AG09319 (cell line): ENCODE measurements at regions not wholly inside any gene's neighbourhood (a gene's known extent, or its start where the extent isn't known, plus 50 kb on each side); places are given as distances from the start of the nearest gene placed in this dataset.

Experiments
- DNase-seq: peaks from one replicate; pipeline ENCODE4 v3.0.0-alpha.2; 2010; ENCODE audit warnings: low read depth; ENCODE audit errors: extremely low read depth
- TF ChIP-seq, protein P1 (sequence below): IDR thresholded peaks from 2 replicates; pipeline ENCODE4 v1.5.1; 2011; ENCODE audit warnings: low read depth, mild to moderate bottlenecking, inconsistent platforms, low read length, moderate library complexity

DNA sequence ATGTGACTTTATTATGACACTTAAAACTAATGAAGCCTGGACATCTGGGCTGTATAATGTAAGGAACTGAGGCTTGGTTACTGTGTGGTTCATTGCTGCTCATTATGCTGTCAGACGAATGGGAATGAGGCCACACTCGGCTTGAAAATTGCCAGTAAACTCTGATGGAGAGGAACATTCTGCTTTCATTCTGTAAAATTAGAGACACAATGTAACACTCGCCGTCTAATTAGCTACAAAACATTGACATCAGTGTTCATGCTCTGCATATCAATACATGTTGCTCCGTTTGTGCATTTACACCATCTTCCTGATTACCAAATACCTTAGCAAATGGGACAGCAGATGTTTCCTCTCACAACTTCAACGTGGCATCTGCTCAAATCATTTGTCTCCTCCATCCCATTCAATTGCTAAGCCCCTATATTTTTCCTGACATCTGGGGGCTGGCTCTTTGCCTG lies 133.0 kb downstream of the SLC28A3 start:
- DNase-seq: no peak
- TF ChIP-seq, protein P1, sequence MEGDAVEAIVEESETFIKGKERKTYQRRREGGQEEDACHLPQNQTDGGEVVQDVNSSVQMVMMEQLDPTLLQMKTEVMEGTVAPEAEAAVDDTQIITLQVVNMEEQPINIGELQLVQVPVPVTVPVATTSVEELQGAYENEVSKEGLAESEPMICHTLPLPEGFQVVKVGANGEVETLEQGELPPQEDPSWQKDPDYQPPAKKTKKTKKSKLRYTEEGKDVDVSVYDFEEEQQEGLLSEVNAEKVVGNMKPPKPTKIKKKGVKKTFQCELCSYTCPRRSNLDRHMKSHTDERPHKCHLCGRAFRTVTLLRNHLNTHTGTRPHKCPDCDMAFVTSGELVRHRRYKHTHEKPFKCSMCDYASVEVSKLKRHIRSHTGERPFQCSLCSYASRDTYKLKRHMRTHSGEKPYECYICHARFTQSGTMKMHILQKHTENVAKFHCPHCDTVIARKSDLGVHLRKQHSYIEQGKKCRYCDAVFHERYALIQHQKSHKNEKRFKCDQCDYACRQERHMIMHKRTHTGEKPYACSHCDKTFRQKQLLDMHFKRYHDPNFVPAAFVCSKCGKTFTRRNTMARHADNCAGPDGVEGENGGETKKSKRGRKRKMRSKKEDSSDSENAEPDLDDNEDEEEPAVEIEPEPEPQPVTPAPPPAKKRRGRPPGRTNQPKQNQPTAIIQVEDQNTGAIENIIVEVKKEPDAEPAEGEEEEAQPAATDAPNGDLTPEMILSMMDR: no peak

DNA sequence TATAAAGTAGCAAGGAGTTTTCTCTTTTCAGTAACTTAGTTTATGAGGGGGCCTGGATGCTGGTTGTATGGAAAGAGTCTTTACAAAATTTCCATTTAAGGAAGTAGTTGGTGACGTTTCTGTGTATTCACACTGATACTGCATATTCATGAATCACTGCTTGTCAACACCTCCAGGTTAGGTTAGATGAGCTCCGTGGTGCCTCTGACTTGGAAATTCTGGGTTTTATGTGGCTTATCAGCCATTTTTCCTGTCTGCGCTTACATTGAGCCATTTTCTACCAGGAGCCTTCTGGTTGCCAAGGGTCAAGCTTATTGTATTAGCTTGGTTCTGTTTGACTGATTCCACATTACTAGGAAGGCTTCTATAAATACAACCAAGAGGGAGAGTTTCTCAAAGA lies 128.3 kb downstream of the SLC28A3 start:
- TF ChIP-seq, protein P1: no peak
- no peak for DNase-seq

DNA sequence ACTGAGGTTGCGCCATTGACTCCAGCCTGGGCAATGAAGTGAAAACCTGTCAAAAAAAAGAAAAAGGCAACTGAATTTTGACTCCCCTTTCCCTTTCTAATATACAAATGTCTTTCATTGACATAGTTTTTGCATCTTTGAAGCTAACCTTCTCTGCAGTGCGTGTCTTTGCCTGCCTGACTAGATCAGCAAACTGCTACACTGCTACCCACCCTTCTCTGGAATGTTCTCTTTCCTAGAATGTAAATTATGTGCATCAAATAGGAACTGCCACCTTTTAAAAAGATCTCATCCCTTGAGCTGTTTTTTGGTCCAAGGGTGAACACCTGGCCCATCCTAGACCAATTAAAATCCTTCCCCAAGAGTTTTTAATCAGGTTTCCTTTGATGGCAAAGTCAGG lies 127.6 kb downstream of the SLC28A3 start:
- TF ChIP-seq, protein P1: no peak
- DNase-seq: no peak

DNA sequence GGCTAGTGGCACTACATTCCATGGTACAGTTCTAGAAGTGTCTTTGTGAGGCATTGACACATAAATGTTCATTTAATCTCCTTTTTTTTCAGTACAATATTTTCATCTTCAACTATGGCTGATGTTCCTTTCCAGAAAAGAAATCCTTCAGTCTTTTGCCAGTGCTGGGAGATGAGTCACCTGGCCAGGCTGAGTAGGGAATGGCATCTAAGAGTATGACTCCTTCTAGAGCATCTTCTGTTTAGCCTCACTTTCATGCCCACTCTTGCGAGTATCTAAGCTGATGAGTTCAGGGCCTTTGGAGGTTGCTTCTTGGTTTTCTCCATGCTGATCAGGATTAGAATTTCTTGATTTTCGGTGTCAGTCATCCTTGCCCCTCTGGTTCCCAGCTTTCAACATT lies 124.4 kb downstream of the SLC28A3 start:
- TF ChIP-seq, protein P1: no peak
- no peak for DNase-seq

DNA sequence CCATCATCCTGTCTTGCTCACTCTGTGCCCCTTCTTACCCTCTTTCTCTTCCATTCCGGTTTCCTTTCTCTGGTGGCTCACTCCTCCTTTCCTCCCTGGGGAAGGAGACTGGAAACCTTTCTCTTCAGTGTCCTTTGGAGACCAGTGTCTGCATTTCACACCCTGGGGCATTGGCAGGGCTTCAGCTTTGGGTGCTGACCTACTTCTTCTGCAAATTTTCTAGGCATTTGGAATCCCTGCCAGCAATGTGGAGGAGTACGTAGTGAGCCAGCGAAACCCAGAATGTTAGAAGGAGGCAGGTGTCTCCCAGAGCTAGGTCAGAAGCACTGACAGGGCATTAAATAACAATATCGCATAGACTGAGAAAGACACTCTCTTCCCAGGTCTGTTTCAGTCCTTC lies 122.2 kb downstream of the SLC28A3 start:
- TF ChIP-seq, protein P1: no peak
- DNase-seq: no peak

DNA sequence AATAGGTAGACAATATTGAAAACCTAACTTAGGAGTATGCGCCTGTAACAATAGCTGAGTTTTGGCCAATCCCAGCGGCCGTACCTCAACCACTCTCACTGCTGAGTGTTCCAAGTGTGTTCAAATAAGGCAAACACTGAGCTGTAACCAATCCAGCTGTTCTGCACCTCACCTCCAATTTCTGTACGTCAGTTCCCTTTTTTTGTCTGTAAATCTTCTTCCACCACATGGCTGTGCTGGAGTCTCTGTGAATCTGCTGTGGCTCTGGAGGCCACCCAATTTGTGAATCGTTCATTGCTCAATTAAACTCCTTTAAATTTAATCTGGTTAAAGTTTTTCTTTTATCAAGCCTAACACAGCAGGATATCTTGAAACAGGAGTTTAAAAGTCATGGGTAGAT lies 116.3 kb downstream of the SLC28A3 start:
- TF ChIP-seq, protein P1: no peak
- DNase-seq: no peak
